GM23338 (cell line): ENCODE measurements at regions not wholly inside any gene's neighbourhood (a gene's known extent, or its start where the extent isn't known, plus 50 kb on each side); places are given as distances from the start of the nearest gene placed in this dataset.

ENCODE experiments used
- ATAC-seq: fragments of 200-7000 bp; cut with Tn5 transposase; 3 replicates; pipeline ENCODE4 v1.9.1; 2020
- DNase-seq: peaks from one replicate; pipeline ENCODE4 v3.0.0-alpha.2; 2015; ENCODE audit warnings: low spot score
- H2AFZ ChIP-seq: fragments of 200-600 bp; sonication (generic); 2 replicates; pipeline ENCODE4 v1.8.0; 2016; ENCODE audit warnings: antibody characterized with exemption, mild to moderate bottlenecking, moderate library complexity
- H3F3A ChIP-seq: fragments of 200-600 bp; sonication (generic); replicated peaks from 2 replicates; pipeline ENCODE4 v1.8.0; 2017; ENCODE audit warnings: antibody characterized with exemption, mixed run types, low read depth
- H3K27ac ChIP-seq: fragments of 200-600 bp; sonication (generic); 2 replicates; pipeline ENCODE4 v1.6.1; 2016; ENCODE audit warnings: low read depth
- H3K27me3 ChIP-seq: fragments of 200-600 bp; sonication (generic); 2 replicates; pipeline ENCODE4 v1.8.0; 2016; ENCODE audit warnings: mild to moderate bottlenecking, mixed run types, moderate library complexity; ENCODE audit not compliant: insufficient read depth
- H3K36me3 ChIP-seq: fragments of 200-600 bp; sonication (generic); 2 replicates; pipeline ENCODE4 v1.8.0; 2016; ENCODE audit warnings: mild to moderate bottlenecking; ENCODE audit not compliant: insufficient read depth
- H3K4me1 ChIP-seq: fragments of 200-600 bp; sonication (generic); 2 replicates; pipeline ENCODE4 v1.8.0; 2016; ENCODE audit warnings: mild to moderate bottlenecking, moderate library complexity; ENCODE audit not compliant: insufficient read depth
- H3K4me2 ChIP-seq: fragments of 200-600 bp; sonication (generic); 2 replicates; pipeline ENCODE4 v1.7.1; 2017; ENCODE audit warnings: mixed run types
- H3K4me3 ChIP-seq: fragments of 200-600 bp; sonication (generic); 2 replicates; pipeline ENCODE4 v1.6.1; 2016; ENCODE audit warnings: mixed run types
- H3K79me2 ChIP-seq: fragments of 200-600 bp; sonication (generic); replicated peaks from 2 replicates; pipeline ENCODE4 v1.8.0; 2017; ENCODE audit warnings: mild to moderate bottlenecking; ENCODE audit not compliant: insufficient read depth
- H3K9me2 ChIP-seq: fragments of 200-600 bp; sonication (generic); 2 replicates; pipeline ENCODE4 v1.8.0; 2017; ENCODE audit not compliant: insufficient read depth
- H4K20me1 ChIP-seq: fragments of 200-600 bp; sonication (generic); replicated peaks from 2 replicates; pipeline ENCODE4 v1.8.0; 2017; ENCODE audit warnings: mild to moderate bottlenecking; ENCODE audit not compliant: insufficient read depth
- H3K27ac Mint-ChIP-seq: 2 replicates; pipeline ENCODE4 v1.8.0; 2020; ENCODE audit warnings: inconsistent platforms, mild to moderate bottlenecking, moderate library complexity, mixed read lengths
- H3K27me3 Mint-ChIP-seq: 3 replicates; pipeline ENCODE4 v1.8.0; 2022; ENCODE audit warnings: low read depth, mild to moderate bottlenecking, moderate library complexity, mixed read lengths, inconsistent platforms; ENCODE audit not compliant: insufficient read depth, poor library complexity
- H3K36me3 Mint-ChIP-seq: 3 replicates; pipeline ENCODE4 v1.8.0; 2021; ENCODE audit warnings: low read depth, mild to moderate bottlenecking, inconsistent platforms, moderate library complexity, mixed read lengths
- H3K4me1 Mint-ChIP-seq: 3 replicates; pipeline ENCODE4 v1.8.0; 2020; ENCODE audit warnings: mild to moderate bottlenecking, inconsistent platforms, mixed read lengths
- H3K4me3 Mint-ChIP-seq: 3 replicates; pipeline ENCODE4 v1.8.0; 2021; ENCODE audit warnings: moderate library complexity, mild to moderate bottlenecking, inconsistent platforms, mixed read lengths
- H3K9me3 Mint-ChIP-seq: 3 replicates; pipeline ENCODE4 v1.8.0; 2020; ENCODE audit warnings: moderate library complexity, mild to moderate bottlenecking, inconsistent platforms, mixed read lengths
- CTCF ChIP-seq, 2 experiments: fragments of 200-600 bp in 1 of 2; sonication (generic) in 1 of 2; conservative IDR thresholded peaks; 2 replicates each; pipeline versions ENCODE4 v1.5.1 to v1.6.1; 2016 to 2017; ENCODE audit warnings: antibody characterized with exemption in 2 of 2, low read depth in 2 of 2, mild to moderate bottlenecking in 2 of 2, moderate library complexity in 1 of 2
- ETS1 ChIP-seq: IDR thresholded peaks from 2 replicates; pipeline ENCODE4 v1.6.1; 2016; ENCODE audit warnings: antibody characterized with exemption
- EZH2 ChIP-seq: fragments of 200-600 bp; sonication (generic); IDR thresholded peaks from one replicate; pipeline ENCODE4 v1.8.0; 2017; ENCODE audit warnings: antibody characterized with exemption, mild to moderate bottlenecking, low read depth; ENCODE audit not compliant: unreplicated experiment
- NANOG ChIP-seq: IDR thresholded peaks from 2 replicates; pipeline ENCODE4 v1.6.1; 2016; ENCODE audit warnings: antibody characterized with exemption, borderline replicate concordance
- ZNF331 ChIP-seq: fragments of 250-450 bp; sonication (Bioruptor Pico); IDR thresholded peaks from 2 replicates; pipeline ENCODE4 v1.5.0; 2020; ENCODE audit warnings: low read depth, mild to moderate bottlenecking, moderate library complexity
- ZNF462 ChIP-seq: fragments of 250-450 bp; sonication (Bioruptor Pico); IDR thresholded peaks from 2 replicates; pipeline ENCODE4 v1.5.0; 2020; ENCODE audit warnings: mild to moderate bottlenecking, moderate library complexity

- no peak for TF ChIP-seq ZNF462
Measured at GRCh38 chr7:21044913-21045568, 258.4 kb upstream of the SP8 start (continued).

- no peak overlapping the region for H3K27ac Mint-ChIP-seq
- no peak for DNase-seq
- H3K36me3 Mint-ChIP-seq = no peaks in the 10 kb centered on the region
- Histone ChIP-seq H2AFZ (no peak overlapping the region), H3K36me3 (no peaks in the 10 kb centered on the region), H3K9me2 (no peaks in the 10 kb centered on the region), H3K4me3 (no peak overlapping the region), H3K4me2 (no peak overlapping the region), H3K79me2 (no peaks in the 10 kb centered on the region), H4K20me1 (no peaks in the 10 kb centered on the region), H3K27ac (no peak overlapping the region), H3K4me1 (no peaks in the 10 kb centered on the region), H3F3A (no peaks in the 10 kb centered on the region), H3K27me3 (no peaks in the 10 kb centered on the region)
- H3K9me3 Mint-ChIP-seq = no peaks in the 10 kb centered on the region
- H3K4me3 Mint-ChIP-seq = no peak overlapping the region
- TF ChIP-seq CTCF (conservative IDR thresholded peaks at IDR 0.05; ENCODE audit: low read depth in 2 of 2) = no peak
- TF ChIP-seq EZH2 = no peak
- TF ChIP-seq NANOG = no peak
- no peak for TF ChIP-seq ZNF331 (CRISPR knock-in tag)
- no peak for TF ChIP-seq ETS1
- H3K4me1 Mint-ChIP-seq = peaks cover 4% of the 10 kb centered on the region; the same call in 1 of the 3 replicates
- no peak for ATAC-seq
- no peaks in the 10 kb centered on the region for H3K27me3 Mint-ChIP-seq
Measured at GRCh38 chr7:21051865-21052264, 265.2 kb upstream of the SP8 start.
